Lower leg skin (tissue), 4 donors: ENCODE measurements at regions not wholly inside any gene's neighbourhood (a gene's known extent, or its start where the extent isn't known, plus 50 kb on each side); places are given as distances from the start of the nearest gene placed in this dataset.
"Not testable (repeated sequence)": the region's sequence is repeated elsewhere in the genome, so short reads cannot be mapped to it uniquely, and the experiment has no call there.

Source experiments
- DNase-seq, 2 donors: peaks; one replicate each; pipeline ENCODE4 v3.0.0-alpha.2; 2019; ENCODE audit warnings: low spot score in 2 of 2
- H3K4me3 ChIP-seq: fragments of 200-600 bp; sonication (generic); 2 replicates; pipeline ENCODE4 v1.5.1; 2017; ENCODE audit warnings: mild to moderate bottlenecking, low read depth; ENCODE audit not compliant: poor library complexity, severe bottlenecking
- CTCF ChIP-seq, 3 donors: fragments of 450-650 bp; IDR thresholded peaks; one replicate each; pipeline ENCODE4 v1.5.1; 2016; ENCODE audit warnings: antibody characterized with exemption in 3 of 3, mild to moderate bottlenecking in 3 of 3, moderate library complexity in 2 of 3
- POLR2A ChIP-seq, 2 donors: fragments of 450-650 bp; IDR thresholded peaks; one replicate each; pipeline ENCODE4 v1.6.1; 2016 to 2017; ENCODE audit warnings: antibody characterized with exemption in 2 of 2, mild to moderate bottlenecking in 1 of 2, moderate library complexity in 1 of 2
- WGBS, 2 donors: methylation state at CpG; one replicate each; pipeline ENCODE4 v1.1.5; 2018; 5-methylcytosine and 5-hydroxymethylcytosine counted together
- intact Hi-C: fragments of 100-400 bp; cut with DNase I; formaldehyde crosslinking; loops from one replicate; pipeline ENCODE4 v1.15.0; 2023; ENCODE audit warnings: low total_unique reads

DNA sequence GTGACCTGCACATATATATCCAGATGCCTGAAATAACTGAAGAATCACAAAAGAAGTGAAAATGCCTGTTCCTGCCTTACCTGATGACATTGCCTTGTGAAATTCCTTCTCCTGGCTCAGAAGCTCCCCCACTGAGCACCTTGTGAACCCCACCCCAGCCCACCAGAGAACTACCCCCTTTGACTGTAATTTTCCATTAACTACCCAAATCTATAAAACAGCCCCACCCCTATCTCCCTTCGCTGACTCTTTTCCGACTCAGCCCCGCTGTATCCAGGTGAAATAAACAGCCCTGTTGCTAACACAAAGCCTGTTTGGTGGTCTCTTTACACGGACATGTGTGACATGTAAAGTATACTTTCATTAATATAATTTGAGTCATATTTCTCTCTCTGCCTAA, 320.3 kb upstream of the TECRL start:
- no peak for TF ChIP-seq POLR2A (IDR thresholded peaks at IDR 0.05)
- TF ChIP-seq CTCF (IDR thresholded peaks at IDR 0.05), result no peak
- no peak overlapping the region for H3K4me3 ChIP-seq
- 24 to 66% methylated on average over 4 of the region's 4 CpGs for WGBS, 2 donors
- DNase-seq, result no peak
- intact Hi-C loops, result no loop called here

GRCh38 chr4:64727960-64728359, 318.7 kb upstream of the TECRL start:
- no peak overlapping the region for H3K4me3 ChIP-seq
- no peak for DNase-seq
- 37 to 53% methylated on average over 2 of the region's 2 CpGs for WGBS, 2 donors
- intact Hi-C loops, result no loop called here
- TF ChIP-seq POLR2A (IDR thresholded peaks at IDR 0.05), result no peak
- no peak for TF ChIP-seq CTCF (IDR thresholded peaks at IDR 0.05)

- WGBS, 2 donors, result 56 to 60% methylated on average over 5 of the region's 5 CpGs
- intact Hi-C loops, DNase-seq: not testable (repeated sequence)
These were observed 318.1 kb upstream of the TECRL start for GRCh38 chr4:64727391-64727790.

DNA sequence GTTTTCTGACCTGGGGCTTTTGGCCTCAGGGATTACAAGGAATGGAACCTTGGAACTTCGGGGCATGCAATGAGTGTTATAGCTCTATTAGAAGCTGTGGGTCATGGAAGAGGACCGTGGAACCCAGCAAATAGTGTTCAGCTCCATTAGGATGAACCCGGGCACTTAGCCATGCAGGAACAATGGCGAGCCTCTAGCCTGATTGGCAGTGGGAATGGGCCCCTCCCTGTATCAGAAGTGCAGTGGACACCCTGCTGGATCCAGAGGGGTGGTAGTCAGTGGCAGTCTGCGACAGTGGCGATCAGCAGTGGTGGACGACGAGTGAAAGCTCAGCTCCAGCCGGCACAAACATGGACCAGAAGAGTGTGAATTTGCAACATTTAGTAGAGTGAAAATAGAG, 315.4 kb upstream of the TECRL start:
- H3K4me3 ChIP-seq, result no peak overlapping the region
- intact Hi-C loops, result no loop called here
- TF ChIP-seq CTCF (IDR thresholded peaks at IDR 0.05) (no peak), POLR2A (IDR thresholded peaks at IDR 0.05) (no peak)
- DNase-seq, result no peak
- WGBS, 2 donors, result 80 to 92% methylated on average over 9 of the region's 9 CpGs

More at GRCh38 chr4:64727391-64727790, 318.1 kb upstream of the TECRL start:
- H3K4me3 ChIP-seq, result not testable (repeated sequence)

DNA sequence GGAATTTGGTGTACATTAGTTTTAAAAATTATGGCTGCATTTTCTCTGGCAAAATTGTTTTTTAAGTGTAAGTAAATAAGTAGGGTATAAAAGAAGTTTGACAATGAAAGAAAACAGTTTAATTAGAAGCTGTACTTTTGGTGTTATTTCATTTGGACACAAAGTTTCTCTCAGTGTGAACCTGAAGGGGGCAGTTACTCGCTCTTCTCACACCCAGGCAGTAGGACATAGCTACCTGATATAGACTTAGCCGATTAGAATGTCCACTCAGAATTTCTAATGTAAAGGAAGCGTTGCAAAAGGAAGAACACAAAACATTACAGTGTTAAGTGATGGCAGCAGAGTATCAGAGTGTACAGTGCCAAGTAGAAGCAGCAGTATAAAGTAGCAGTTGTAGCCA, 311.9 kb upstream of the TECRL start:
- TF ChIP-seq POLR2A (IDR thresholded peaks at IDR 0.05), result no peak
- TF ChIP-seq CTCF (IDR thresholded peaks at IDR 0.05), result no peak
- H3K4me3 ChIP-seq, result no peak overlapping the region
- intact Hi-C loops, result no loop called here
- no peak for DNase-seq
- 79 to 83% methylated on average over 3 of the region's 3 CpGs for WGBS, 2 donors

- TF ChIP-seq CTCF (IDR thresholded peaks at IDR 0.05) (no peak), POLR2A (IDR thresholded peaks at IDR 0.05) (no peak)
These were observed 308.8 kb upstream of the TECRL start for GRCh38 chr4:64718091-64718490.

More at GRCh38 chr4:64718091-64718490, 308.8 kb upstream of the TECRL start:
- no peak for DNase-seq
- no peak overlapping the region for H3K4me3 ChIP-seq
- intact Hi-C loops, result no loop called here
- 75 to 79% methylated on average over 3 of the region's 3 CpGs for WGBS, 2 donors
